ENCODE measurements at regions not wholly inside any gene's neighbourhood (a gene's known extent, or its start where the extent isn't known, plus 50 kb on each side); places are given as distances from the start of the nearest gene placed in this dataset.

- no TSS peak for BruUV-seq (replicated peaks)
- dilution Hi-C loops (cut with MboI; ENCODE audit: extremely low pct_ligation_motif_present, low sequenced_read_pairs): no loop called here
- no peak overlapping the region for H3K27ac ChIP-seq (ENCODE audit: insufficient read depth, low read depth, low read length)
- DNase-seq (ENCODE audit: low read depth, low spot score) (no peak), FAIRE-seq (no peak)
- no peaks in the 10 kb centered on the region for H4K20me1 ChIP-seq (replicated peaks; ENCODE audit: control insufficient read depth, extremely low read depth, insufficient read depth, low read length)
- ChIA-PET CTCF (no interaction called here), POLR2A (no interaction called here)
- no peaks in the 10 kb centered on the region for H3K36me3 ChIP-seq (ENCODE audit: control insufficient read depth in 2 of 2, extremely low read depth in 1 of 2, insufficient read depth in 2 of 2, low read length in 2 of 2)
- TF ChIP-seq JUN (IDR thresholded peaks at IDR 0.05; ENCODE audit: borderline replicate concordance, insufficient read depth, insufficient read length, low read depth) (no peak), MAX (IDR thresholded peaks at IDR 0.05; ENCODE audit: insufficient read depth, insufficient read length) (no peak), POLR2A (IDR thresholded peaks at IDR 0.05; ENCODE audit: low read depth, low read length) (no peak), GATA2 (IDR thresholded peaks at IDR 0.05; ENCODE audit: insufficient read depth, insufficient read length, low read depth, low read length) (no peak), EZH2 (IDR thresholded peaks at IDR 0.05; ENCODE audit: borderline replicate concordance, low read depth, low read length, severe bottlenecking) (no peak), MYC (IDR thresholded peaks at IDR 0.05; ENCODE audit: low read depth, low read length) (no peak), POLR2AphosphoS5 (IDR thresholded peaks at IDR 0.05; ENCODE audit: insufficient read depth, low read depth, low read length) (no peak), CTCF (IDR thresholded peaks at IDR 0.05; ENCODE audit: extremely low read depth in 1 of 2, insufficient read depth in 1 of 2, low read depth in 1 of 2, low read length in 2 of 2) (no peak), FOS (IDR thresholded peaks at IDR 0.05; ENCODE audit: borderline replicate concordance, insufficient read depth, low read length) (no peak)
- H3K79me2 ChIP-seq (ENCODE audit: control insufficient read depth, insufficient read depth, low read length): no peaks in the 10 kb centered on the region
- intact Hi-C loops (cut with micrococcal nuclease): no loop called here
- no peaks in the 10 kb centered on the region for H3K9me1 ChIP-seq (replicated peaks; ENCODE audit: control insufficient read depth, extremely low read depth, insufficient read depth, low read length)
- no peaks in the 10 kb centered on the region for H3K4me1 ChIP-seq (ENCODE audit: control insufficient read depth, extremely low read depth, insufficient read depth, low read length)
- no peak overlapping the region for H3K9ac ChIP-seq (replicated peaks; ENCODE audit: extremely low read depth, insufficient read depth, low read length)
- no peaks in the 10 kb centered on the region for H3K27me3 ChIP-seq (ENCODE audit: control insufficient read depth in 2 of 2, insufficient read depth in 2 of 2, low read length in 2 of 2)
- no peak overlapping the region for H3K4me3 ChIP-seq (replicated peaks in 1 of 3; ENCODE audit: insufficient read depth in 1 of 3, low read depth in 1 of 3, low read length in 3 of 3)
- no peak overlapping the region for H2AFZ ChIP-seq (ENCODE audit: low read depth, low read length)
- no peak overlapping the region for H3K4me2 ChIP-seq (ENCODE audit: insufficient read depth, low read length)
- H3K9me3 ChIP-seq (replicated peaks; ENCODE audit: control insufficient read depth, insufficient read depth, low read length): no peaks in the 10 kb centered on the region
Observed at GRCh38 chr12:5293773-5294172, 138.1 kb upstream of the NTF3 start.

All from endothelial cell of umbilical vein (primary cell).